HG03066 (cell line): ENCODE measurements at regions not wholly inside any gene's neighbourhood (a gene's known extent, or its start where the extent isn't known, plus 50 kb on each side); places are given as distances from the start of the nearest gene placed in this dataset.

Source experiments
- ATAC-seq: cut with Tn5 transposase; IDR thresholded peaks from one replicate; pipeline ENCODE4 v1.9.1; 2021; ENCODE audit warnings: low read depth; ENCODE audit not compliant: unreplicated experiment

DNA sequence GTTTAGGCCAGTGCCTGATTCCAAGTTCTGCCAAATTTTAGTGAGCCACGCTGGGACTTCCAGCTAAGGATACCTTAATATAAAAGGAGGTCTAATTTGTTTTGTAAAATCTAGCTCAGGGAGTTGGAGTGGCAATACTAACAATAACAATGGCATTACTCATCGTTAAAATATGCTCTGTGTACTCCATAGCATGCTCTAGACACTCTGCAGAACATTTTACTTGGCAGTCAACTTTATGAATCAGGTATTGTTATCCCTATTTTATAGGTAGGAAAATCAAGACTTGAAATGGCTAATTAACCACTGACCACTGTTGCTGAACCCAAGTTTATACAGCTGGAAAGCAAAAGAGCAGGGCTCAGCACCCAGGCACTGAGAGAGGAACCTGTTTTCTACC lies 485.0 kb upstream of the KIRREL3 start:
- ATAC-seq: no peak

DNA sequence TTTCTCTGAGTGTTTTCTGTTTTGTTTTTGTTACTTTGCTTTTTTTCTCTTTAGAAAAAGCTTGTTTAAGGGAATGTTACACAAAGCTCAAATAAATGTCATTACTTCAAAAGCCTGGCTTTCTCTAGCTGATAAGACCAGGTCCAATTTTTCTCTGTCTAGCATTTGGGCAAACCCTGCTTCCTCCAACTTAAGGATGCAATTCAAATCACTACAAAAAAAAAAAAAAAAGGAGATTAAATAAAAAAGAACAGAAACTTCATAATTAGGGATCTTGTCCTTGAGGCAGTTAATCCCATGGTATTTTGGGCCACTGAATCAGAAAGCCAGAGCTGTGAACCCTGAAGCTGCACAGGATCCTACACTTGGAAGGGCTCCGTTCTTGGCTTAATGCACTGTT lies 480.8 kb upstream of the KIRREL3 start:
- no peak for ATAC-seq

DNA sequence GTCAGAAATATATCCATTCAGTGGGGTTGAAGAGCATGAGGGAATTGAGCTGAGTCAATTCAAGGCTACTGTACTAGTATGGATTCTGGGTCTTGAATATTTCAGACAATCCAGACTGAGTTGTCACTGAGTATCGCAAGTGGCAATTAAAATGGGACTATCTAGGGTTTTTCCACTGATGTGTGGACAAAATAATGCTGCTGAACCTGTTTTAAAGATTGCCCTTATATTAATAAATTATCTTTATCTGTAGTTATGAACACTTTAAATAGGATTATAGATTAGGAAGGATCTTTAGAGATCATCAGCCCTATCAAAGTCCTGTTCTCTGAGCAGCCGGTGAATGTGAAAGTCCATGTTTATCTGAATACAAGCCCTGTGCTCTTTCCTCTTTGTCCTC lies 478.3 kb upstream of the KIRREL3 start:
- no peak for ATAC-seq

DNA sequence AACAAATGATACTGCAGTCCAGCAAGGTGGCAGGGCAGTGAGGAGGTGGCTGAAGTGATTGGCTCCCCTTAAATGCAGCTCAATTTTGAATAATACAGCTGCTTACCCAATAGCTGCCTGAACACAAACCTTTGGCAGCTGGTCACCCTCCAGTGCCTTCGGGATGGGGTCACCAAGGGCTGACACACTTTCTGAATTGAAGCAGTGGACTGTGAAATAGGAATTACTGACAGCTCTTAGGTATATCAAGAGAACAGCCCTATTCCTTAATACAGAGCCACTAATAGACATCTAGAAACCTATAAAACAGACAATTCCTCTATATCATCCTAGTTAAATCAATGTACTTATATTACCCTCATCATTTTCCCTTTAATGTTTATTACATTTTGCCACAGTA lies 474.2 kb upstream of the KIRREL3 start:
- ATAC-seq: no peak

DNA sequence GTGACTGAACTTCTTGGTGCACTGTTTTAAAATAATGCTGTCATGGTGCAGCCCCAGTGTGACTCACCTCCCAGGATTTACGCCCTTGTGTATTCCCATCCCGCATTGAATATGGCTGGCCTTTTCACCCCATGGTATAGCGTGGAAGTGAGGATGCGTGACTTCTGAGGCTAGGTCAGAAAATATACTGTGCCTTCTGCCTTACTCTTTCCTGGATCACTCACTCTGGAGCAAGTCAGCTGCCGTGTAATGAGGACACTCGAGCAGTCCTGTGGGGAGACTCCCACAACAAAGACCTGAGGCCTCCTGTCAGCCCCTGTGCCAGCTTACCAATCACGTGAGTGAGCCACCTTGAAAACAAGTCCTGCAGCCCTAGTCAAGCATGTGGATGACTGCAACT lies 471.9 kb upstream of the KIRREL3 start:
- ATAC-seq: no peak

DNA sequence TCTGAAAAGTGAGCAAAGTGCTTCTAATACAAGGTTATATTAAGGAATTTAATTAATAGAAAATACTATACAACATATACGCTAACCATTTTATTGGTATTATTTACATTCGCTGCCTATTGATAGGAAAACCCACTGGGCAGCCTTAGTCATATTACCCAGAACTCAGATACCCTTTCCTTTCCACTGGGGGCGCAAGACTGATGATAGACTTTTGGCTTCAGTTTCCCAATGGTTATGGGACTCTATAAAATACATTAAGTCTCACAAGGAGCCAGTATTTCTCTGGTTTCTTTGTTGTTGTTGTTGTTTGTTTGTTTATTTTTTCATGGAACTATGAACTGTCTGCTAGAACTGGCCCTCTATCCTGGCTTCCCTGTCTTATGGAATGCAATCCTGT lies 471.1 kb upstream of the KIRREL3 start:
- ATAC-seq: no peak

DNA sequence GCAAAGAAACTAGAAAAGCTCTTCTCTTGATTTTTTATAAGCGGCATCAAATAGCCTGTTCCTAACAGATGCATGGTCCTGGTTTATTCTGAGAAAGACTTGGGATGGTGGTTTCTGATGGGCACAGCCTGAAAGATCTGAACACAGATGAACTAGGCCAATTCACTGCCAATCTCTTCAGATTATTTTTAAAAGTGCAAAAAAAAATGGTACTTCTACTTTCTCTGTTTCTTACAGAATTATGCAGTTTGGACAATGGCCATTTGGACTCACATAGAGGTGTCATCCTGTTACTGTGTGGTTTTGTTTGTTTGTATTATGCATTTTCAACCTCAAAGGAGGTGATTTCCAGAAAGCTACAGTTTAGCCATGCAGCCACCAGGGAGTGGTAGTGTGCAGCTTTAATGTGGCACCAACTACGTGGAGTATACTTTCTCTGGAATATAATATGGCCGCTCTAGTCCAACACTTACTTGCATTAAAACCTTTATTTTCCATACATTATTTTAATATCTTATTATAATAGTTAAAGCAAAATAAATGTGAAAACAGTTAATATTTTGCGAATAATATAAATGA lies 469.8 kb upstream of the KIRREL3 start:
- no peak for ATAC-seq

DNA sequence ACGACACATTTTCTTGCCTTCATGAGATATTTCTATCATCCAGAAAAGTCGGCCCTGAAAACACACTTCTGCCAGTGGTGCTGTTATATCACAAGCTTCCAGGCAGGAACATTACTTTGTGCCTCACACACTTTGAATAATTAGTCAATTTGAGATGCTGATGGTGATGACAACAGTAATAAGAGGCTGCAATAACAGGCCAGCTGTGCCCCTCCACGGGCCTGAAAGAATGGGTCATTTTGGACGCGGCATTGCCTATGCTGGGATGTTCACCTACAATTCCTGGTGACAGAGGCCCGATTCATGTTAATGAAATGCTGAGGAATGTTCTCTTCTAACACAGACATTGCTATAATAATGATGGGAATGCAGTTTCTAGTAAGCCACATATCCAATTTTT lies 463.8 kb upstream of the KIRREL3 start:
- ATAC-seq: no peak

DNA sequence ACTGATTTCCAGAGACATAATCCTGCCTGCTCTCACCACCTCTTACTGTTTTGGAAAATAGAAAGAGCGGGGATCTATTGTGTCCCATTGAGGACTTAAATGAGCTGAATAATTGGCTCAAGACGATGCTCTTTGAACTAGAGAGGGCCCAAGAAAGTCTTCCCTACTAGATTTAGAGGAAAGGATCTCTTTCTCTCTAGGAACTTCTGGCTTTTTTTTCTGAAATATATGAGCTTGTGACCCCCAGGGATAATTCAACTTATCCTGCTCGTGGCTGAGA lies 461.4 kb upstream of the KIRREL3 start:
- ATAC-seq: no peak

DNA sequence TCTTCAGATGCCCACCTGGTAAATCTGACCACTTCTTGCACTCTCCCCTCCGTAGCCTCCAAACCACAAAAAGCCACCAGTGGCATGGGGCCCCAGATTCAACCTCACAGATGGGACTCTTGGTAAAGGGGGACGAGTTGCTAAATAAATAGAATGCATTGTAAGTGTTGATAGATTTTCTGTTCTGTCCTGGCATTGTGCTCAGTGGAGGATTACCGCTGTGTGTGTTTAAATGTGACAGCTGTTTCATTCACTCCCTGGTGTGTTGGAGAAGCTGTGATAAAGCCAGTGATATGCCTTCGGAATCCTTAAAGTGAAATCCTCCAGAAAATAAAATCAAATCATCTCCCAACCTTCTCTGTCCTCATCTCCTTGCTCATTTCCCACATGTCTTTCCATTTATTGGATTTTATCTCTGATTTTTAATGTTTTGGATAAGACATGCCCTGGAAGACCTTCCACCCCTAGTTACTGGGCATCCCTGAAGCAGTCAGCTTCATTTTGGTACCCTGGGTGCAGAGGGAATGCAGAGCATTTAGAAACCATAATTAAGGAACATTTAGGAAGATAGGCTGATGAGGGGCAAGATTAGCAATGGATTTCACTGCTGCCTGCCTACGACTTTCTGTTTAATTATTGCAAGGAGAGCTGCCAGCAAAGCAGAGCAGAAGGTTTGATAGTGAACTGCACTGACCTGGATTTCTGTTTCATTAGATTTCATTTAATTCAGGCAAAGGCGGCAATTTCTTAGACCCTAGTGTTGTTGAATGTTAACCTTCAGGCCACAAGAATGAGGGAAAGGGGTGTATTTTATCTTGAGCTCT lies 460.9 kb upstream of the KIRREL3 start:
- ATAC-seq: no peak

DNA sequence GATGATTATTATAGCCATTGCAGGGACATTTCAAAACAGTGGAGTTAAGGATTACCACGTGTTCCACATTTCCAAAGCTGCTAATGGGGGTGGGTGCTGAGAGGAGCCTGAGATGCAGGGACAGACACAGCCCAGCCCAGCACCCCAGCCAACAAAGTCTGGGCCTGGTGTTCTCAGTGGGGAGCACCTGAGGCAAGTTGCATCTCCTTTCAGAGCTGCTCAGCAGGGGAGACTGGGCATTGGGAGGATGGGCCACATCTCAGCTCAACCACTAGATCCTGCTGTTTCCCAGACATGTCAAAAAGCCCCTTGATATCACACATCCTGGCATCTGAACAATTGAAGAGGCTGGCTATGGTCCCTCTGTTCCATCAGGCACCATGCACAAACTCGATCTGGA lies 458.0 kb upstream of the KIRREL3 start:
- no peak for ATAC-seq

DNA sequence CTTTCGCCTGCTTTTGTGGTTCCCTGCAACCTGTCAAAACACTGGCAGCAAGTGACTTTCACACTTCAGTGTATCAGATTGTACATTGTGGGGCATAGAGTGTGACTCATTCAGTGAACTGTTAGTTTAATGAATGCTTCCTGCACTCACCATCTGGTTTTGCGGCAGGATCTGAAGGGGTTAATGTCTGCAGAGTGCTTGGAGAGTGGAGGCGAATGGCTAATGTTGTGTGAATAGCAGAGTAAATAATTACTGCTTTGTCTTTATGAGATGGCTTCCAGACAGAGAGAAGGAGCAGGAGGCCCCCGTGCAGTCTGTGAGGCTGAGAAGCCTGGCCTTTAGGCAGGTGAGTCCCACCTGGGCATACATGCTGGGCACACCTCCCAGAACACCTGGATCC lies 454.3 kb upstream of the KIRREL3 start:
- ATAC-seq: no peak

DNA sequence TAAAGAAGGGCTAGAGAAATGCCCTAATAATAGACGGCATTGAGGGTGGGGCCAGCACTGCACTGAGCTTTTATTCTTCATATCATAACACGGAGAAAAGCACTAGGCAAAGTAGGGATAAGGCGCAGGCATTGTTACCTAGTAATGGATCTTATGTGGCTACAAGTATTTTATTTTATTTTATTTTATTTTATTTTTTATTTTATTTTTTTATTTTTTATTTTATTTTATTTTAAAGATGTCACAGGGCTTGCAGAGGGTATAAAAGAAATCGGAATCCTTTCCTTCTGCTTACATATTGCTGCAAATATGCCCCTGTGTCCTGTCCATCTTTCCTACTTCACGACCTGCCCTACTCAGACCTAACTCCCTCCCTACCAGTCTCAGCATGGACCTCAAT lies 452.0 kb upstream of the KIRREL3 start:
- no peak for ATAC-seq

DNA sequence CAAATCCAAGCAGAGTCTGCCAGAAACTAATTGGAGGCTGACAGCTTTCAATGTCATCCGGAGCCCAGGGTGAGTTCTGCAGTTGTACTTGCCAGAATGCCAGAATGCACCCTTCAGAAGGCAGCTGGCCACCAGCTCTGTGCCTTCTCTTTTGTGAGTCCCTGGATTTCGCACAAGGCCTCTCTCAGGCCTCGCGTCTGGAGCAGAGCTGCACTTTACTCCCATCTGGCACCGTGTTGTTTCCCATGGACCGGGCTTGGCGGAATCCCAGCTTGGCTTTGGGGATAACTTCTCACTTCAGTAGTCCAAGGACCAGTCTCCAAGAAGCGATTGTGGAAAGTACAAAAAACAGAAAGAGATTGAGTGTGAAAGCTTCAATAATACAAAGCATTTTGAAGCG lies 451.3 kb upstream of the KIRREL3 start:
- no peak for ATAC-seq

DNA sequence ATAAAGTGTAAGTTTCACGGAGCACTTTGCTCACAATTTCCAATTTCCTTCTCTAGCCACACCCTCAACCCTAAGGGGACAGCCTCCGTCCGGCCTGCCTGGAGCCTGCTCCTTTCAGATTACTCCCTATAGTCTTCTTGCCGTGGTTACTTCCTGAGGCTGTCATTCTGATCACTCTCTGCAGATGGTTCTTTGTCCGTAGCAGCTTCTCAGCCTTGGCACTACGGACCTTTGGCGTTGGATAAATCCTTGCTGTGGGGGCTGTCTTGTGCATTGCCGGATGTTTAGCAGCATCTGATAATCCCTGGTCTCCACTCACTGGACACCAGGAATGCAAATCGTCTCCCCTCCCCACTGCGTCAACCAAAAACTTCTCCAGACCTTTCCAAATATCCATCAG lies 447.5 kb upstream of the KIRREL3 start:
- no peak for ATAC-seq

DNA sequence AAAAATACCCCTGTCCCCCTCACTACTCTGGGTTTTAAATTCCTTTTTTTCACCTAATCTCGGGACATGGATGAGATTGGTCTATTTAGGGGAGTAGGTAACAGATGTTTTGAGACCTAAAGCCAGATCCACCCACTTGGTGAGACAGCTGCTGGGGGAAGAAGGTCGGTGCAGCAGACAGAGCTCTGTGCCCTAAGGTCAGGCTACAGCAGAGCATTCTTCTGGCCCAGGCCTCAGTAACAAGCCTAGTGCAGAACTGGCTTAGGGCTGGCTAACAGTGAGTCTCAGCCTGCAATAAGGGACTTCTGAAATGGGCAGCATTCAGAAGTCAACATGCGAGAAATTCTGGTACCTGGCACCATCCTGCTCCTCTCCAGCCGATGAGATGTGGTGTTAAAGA lies 444.9 kb upstream of the KIRREL3 start:
- no peak for ATAC-seq

DNA sequence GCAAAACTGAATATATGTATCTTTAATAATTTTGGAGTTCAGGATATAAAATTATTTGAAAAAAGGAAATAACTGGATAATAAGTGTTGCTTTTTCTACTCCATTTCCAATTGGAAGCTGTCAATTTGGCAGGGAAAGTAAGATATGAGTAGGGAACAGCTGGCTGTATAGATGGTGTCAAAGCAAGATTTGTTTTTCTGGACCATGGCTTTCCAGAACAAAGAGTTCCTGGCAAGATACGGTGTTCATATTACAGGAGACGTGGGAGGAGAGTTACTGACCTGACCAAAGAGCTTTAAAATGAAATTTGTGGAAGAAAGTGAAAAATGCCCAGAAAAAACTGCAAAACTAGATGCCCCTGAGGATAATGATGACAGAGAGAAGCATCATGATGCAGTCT lies 442.7 kb upstream of the KIRREL3 start:
- no peak for ATAC-seq

DNA sequence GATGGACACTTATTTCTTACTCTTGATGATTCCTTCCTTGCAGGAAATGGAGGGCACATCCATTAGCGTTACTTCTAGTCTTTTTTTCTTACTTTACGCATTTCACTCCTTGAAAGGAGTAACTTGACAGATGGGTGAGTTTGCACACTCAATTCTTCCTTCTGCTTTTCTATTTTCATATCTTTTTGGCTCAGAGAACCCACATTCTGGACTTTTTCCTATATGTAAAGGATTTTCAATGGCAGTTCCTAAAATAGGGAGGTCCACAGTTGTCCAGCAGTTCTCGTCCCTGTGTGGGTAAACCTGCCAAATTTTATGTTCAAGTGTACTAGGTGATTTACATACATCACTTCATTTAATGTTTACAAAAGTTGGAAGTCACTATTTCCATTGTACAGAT lies 440.0 kb upstream of the KIRREL3 start:
- no peak for ATAC-seq

DNA sequence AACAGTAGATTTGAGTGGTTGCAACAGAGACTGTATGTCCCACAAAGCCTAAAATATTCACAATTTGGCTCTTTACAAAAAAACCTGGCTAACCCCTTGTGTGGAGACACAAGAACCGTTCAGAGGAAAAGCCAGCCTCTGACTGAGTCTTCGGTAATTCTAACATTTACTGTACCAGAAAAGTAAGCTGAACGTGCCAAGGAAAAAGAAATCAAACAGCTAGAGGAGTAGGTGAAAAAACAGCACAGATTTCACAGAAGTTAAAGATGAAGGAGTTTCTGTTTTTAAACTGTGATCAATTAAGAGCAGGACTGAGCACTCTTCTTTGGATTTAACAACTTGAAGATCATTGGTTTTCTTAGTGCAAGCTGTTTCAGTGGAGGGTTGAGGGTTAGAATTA lies 424.7 kb upstream of the KIRREL3 start:
- ATAC-seq: no peak

DNA sequence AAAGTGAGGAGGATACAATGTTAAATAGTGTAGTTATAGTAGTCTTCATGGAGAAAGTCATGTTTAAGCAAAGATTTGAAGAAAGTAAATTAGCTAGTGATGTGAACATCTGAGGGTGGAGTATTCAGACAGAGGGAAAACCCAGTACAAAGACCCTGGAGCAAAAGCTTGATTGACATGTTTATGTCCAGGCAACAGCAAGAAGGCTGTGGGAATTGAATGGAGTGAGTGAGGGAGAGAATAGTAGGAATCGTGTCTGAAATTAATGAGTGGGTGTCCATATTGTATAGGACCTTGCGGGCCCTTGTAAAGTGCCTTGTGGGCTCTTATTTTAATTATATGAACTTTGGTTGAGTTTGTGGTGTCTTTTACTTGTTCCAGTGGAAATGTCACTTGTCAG lies 424.1 kb upstream of the KIRREL3 start:
- ATAC-seq: no peak

DNA sequence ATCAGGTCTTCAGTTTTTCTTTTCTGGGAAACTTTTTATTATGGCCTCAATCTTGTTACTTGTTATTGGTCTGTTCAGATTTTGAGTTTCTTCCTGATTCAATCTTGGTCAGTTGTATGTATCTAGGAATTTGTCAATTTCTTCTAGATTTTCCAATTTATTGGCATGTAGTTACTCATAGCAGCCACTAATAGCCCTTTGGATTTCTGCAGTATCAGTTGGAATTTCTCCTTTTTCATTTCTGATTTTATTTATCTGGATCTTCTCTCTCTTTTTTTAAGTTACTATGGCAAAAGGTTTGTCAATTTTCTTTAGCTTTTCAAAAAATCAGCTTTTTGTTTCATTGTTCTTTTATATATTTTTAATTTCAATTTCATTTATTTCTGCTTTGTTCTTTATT lies 419.6 kb upstream of the KIRREL3 start:
- ATAC-seq: no peak

DNA sequence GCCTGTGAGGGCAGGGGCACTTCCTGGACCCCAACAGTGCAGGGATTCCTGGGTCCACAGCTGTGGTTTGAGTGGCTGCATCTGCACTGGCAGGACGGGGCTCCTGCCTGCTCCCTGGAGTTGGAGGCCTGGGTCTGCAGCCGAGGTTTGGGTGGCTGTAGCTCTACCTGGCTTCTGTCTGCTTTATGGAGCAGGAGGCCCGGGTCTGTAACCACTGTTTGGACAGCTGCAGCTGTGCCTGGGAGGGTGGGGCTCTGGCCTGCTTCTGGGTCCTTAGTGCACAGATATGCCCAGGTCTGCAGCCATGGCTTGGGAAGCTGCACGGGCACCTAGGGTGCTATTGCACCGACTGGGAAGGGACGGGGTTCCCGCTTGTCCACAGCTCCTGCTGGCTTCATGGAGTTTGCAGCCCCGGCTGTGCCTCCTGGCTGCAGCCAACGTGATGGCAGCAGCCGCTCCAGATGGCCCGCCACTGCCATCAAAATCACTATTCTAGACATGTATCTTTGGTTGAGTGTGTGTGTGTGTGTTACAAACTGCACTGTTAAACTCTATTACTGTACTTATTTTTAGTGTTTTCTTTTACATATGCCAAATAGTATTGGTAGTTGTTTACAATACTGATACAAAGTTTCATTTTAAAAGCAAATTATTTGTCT lies 412.3 kb upstream of the KIRREL3 start:
- ATAC-seq: no peak
